GM18867 (cell line): ENCODE measurements at regions not wholly inside any gene's neighbourhood (a gene's known extent, or its start where the extent isn't known, plus 50 kb on each side); places are given as distances from the start of the nearest gene placed in this dataset.
"Not testable (repeated sequence)": the region's sequence is repeated elsewhere in the genome, so short reads cannot be mapped to it uniquely, and the experiment has no call there.

ENCODE experiments used
- ATAC-seq: cut with Tn5 transposase; IDR thresholded peaks from one replicate; pipeline ENCODE4 v1.9.1; 2021; ENCODE audit warnings: mild to moderate bottlenecking, moderate library complexity; ENCODE audit not compliant: unreplicated experiment

DNA sequence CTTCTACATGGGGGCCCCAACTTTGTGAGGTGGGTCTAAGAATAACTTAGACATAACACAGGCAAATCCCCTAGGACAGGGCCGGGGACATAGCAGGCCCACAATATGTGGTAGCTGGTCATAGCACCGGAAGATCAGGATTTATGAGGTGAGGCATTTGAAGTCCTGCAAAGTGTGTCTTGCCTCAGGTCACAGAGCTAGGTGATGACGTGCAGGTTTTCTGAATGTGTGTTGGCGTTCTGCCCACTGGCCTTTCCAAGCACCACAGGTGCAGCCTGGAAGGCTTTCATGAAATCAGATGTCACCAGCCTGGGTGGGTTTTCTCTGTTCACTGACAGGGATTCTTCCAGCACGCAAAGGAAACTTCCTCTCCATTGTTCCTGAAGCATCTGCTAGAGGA is 119.1 kb downstream of the LRATD1 start:
- no peak for ATAC-seq

DNA sequence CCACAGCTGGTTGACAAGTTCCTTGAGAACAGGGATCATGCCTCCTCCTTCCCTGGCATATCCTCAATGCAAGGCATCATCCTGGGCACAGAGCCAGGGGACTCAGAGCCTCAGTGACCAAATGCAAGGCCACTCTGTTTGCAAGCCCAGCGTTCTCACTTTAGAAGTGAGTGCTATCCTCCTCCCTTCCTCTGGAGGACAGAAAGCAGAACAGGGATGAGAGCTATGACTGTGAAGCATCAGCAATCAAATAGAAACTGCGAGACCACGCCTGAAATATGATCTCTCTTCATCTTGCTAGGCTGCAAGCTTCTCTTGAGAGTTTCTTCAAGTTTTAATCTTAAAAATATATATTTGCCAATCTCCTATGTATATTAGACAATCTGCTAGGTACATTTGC is 119.8 kb downstream of the LRATD1 start:
- no peak for ATAC-seq

DNA sequence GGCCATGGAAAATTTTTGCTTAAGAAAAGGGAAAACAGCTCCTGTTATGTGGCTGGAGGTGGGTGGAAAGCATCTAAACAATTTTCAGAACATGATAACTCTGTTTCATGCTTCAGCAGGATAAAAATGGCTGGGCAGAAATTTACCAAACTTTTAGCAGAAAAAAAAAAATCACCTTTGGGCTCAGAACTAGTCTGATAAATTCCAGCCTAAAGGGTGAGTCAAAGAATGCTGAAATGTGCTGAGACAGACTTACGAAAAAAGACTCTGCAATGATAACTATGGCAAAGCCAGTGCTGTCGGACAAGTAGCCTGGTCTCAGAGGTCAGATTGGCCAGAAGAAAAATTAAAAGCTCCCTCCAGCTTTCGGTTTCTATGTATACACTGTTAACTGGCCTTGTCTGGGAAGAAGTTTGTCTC is 123.6 kb downstream of the LRATD1 start:
- no peak for ATAC-seq

DNA sequence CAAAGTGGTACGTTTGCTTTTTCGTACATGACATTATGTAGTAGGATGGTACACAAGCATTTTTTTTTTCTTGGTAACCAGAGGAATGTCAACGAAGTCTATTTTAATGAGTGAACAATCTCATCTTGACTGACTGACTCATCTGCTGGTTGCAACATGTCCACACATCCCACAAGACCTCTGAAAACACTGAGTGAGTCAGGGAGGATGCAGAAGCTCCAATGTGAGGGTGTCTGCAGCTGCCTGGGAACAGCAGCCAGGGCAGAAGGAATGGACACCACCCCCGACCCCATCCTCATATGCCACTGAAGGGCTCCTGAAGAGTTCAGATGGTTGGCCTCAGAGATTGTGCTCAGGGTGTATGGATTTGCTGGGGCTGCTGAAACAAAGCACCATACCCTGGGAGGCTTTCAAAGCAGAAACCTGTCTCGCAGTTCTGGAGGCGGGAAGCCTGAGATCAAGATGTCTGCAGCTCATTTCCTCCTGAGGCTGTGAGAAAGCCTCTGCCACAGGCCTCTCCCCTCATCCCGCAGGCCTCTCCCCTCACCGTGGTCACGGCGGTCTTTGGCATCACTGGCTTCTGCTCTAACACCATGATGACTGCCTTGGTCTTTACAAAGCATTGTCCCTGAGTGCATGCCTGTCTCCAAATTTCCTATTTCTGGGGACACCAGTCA is 124.6 kb downstream of the LRATD1 start:
- ATAC-seq = no peak

DNA sequence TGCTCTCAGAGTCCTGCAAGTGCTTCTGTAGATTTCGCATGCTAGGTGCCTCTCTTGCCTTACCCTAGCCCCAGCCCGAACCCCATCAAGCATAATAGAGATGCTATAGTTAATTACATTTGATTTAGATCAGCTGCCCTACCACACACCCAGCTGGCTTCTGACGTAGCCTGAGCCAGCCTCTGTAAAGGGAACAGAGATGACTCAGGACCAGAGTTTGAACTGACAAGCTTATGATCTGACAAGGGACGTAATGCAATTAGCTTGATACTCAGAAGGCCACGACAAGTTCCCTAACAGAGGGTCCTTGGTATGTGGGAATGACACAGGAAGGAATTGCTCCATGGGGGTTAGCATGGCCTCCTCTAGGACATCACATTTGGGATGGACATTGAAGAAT is 126.6 kb downstream of the LRATD1 start:
- ATAC-seq = no peak

DNA sequence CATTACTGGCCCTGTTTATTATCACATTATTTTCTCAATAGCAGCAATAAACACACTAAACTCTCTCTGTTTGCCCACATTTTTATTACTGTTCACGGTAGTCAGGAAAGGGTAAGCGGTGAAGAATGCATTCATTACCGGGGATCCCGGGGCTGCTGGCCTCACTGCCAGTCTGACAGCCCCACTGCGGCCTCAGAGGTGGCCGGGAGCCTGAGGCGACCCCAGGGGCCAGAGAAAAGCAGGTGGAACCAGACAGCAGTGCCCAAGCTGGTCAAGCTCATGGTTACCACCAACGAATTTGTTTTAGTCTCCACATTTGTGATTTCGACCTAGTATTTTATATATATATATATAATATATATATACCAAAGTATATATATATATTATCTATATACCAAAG is 127.7 kb downstream of the LRATD1 start:
- ATAC-seq = no peak

DNA sequence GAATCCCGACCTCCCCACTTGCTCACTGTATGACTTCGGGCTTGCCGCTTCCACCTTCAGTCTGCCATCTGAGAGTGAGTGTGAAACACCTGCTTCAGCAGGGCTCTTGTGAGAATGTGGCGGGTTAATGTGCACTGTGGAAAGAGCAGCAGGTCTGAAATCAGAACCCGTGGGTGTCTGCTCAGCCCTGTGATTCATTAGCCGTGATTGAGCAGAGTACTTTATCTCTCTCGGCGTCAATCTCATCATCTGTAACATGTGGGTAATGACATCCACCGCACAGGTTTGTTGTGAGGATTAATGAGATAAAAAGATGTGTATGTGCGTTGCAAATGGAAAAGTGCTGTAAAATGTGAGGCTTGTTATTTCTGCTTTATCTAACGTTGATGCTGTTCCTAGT is 128.6 kb downstream of the LRATD1 start:
- no peak for ATAC-seq

DNA sequence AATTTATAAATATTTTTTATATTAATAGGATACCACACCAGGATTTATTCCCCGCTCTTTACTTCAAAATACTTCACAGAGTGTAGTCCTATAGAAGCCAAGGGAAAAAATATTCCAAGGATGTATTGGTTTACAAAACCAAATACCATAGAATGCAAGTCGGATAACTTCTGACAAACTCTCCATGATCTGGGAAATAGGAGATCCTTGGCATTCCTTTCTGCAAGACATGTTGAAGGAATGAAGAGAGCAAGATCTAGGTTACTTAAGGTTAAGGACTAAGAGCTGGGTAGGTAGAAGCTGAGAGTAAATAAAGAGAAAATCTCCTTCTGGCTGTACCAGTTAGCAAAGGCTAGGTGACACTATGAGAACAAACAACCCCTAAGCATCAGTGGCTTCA is 141.2 kb downstream of the LRATD1 start:
- ATAC-seq = no peak

DNA sequence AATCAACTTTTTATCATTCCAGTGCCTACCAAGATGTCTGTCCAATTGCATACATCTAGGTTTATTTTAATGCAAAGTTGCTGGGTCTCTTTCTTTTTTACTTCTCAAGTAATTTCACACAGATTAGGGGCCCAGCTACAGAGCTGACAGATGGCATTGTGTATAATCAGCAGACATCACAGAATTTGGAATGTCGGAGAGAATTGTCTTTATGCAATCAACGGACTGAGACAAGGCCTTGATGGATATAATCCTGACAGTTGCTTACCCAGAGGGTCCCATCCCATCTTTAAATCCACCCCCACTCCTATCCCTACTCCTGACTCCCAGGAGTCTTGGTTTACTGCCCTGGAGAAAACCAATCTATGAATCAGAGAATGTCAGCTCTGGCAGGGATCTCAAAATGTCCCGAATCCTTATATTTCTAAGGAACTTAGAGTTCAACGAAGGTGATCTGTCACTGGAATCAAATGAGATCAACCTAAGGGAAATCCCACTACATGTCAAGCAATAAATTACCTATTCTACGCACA is 142.0 kb downstream of the LRATD1 start:
- no peak for ATAC-seq

DNA sequence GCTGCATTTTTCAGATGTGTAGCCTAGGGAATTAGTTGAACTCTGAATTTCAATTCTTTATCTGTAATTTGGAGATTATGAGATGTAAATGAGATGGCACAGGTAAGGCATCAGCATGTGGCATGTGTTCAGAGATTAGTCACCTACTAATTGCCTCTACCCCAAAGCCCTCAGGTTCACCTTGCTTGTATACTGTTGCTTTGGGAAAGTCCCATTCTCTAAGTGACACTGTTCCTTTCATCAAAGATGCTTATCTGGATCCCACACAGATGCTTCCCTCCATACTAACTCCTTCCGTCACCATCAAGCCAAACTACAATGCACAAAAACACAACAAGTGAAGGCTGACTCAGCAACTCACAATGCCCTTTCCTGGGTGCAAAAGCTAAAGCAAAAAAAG is 143.7 kb downstream of the LRATD1 start:
- no peak for ATAC-seq

DNA sequence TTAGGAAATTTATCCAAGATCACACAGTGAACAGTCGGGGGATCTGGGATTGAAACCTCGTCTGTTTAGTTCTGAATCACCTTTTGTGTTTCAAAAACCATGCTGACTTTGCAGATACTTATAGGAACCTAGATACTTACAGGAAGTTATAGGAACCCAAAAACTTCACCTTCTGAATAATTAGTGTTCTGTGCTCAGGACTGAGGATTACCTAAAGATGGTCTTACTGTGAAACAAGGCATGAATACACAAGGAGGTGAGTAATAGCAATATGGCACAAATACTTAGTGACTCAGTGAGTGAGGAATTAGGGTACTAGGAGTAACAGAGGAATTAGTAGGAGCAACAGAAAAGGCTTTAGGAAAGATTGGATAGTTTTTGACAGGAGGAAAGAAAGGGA is 145.5 kb downstream of the LRATD1 start:
- ATAC-seq = no peak

DNA sequence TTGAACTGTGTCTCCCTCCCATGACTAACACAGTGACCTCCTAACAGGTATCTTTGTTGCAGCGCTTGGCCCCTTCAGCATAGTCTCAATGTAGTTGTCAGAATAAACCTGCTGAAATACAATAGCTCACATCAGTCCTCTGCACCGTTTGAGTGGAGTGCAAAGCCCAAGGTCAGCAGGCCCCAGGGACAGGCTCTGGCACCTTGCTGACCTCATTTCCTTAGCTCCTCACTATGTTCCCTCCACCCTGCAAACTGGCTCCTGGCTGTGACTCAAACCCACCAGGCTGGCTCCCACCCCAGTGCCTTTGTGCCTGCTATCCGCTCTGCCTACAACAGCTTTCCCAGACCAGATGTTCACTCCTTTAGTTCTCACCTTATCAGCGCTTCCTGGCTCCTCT is 146.7 kb downstream of the LRATD1 start:
- no peak for ATAC-seq

DNA sequence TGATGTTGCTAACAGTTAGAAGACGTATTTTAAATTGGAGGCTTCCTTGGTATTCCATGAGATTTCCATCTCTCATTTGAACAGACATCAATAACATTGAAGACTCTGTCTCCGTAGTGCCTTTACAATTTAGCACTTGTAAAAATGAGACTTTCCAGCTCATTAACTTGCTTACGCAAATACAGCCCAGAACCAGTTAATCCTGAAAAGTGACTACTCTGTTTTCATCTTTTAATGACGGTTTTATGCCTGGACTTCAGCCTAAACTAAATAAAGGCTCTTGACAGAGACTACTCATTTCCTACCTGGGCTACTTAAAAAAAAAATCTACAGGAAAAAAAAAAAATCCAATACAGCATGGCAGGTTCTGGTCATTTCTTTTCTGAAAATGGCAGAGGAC is 148.6 kb downstream of the LRATD1 start:
- ATAC-seq = no peak

DNA sequence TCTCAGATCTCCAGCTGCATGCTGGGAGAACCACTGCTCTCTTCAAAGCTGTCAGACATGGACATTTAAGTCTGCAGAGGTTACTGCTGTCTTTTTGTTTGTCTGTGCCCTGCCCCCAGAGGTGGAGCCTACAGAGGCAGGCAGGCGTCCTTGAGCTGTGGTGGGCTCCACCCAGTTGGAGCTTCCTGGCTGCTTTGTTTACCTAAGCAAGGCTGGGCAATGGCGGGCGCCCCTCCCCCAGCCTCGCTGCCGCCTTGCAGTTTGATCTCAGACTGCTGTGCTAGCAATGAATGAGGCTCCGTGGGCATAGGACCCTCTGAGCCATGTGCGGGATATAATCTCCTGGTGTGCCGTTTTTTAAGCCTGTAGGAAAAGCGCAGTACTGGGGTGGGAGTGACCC is 156.3 kb downstream of the LRATD1 start:
- ATAC-seq = not testable (repeated sequence)

DNA sequence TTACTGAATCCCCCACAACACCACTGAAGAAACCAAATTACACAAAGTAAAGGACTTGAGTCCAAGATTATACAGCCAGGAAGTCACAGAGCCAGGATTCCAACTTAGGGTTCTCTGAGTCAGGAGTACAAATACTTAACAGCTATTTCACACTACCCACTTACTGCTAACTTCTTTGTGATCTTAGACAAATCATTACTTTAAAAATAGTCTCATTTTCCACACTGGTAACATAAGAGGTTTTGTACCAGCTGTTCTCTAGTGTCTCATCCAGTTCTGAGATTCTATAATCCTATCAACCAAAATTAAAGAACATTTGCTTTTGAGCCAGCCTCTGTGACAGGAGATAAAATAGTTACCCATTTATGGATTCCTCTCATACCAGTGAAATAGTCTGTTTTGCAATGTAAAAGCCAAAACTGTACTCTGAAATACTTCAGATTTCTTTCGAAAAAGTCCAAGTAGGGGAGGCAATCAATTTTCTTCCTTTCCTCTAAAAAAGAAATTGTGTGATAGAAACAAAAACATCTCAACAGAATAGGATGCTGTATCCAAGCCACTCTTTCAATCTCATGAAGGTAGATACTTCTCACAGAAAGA is 157.6 kb downstream of the LRATD1 start:
- ATAC-seq = no peak

DNA sequence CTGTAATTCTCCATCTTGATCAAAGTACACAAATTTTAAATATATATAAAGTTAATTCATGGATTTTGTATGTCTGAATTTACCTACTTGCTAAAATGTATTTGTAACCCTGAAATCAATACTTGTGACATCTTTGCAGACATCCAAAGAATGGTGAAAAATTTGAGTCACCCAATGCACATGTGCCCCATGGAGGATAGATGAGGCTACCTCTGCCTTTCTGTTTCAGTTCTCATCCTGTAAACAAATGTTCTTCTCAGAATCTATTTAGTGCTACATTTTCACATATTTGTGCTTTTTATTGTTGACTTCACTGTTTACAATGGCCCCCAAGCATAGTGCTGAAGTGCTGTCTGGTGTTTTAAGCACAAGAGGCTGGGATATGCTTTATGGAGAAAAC is 171.5 kb downstream of the LRATD1 start:
- no peak for ATAC-seq

DNA sequence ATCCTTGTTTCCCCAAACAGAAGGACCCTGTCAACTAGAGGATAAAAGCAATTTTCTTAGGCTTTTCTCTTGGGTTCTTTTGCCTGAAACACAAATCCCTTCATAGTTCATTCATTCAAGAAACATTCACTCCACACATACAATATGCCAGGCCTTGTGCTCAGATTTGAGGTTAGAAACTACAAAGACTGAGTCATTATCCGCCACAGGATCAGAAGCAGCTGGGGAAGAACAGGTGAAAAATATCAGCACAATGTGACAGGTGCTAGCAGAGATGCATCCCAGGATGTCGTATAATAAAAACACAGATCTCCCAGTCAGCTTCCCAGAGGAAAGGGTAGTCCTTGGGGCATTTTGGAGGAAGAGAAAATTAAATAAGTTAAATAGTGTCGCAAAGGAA is 172.4 kb downstream of the LRATD1 start:
- no peak for ATAC-seq

DNA sequence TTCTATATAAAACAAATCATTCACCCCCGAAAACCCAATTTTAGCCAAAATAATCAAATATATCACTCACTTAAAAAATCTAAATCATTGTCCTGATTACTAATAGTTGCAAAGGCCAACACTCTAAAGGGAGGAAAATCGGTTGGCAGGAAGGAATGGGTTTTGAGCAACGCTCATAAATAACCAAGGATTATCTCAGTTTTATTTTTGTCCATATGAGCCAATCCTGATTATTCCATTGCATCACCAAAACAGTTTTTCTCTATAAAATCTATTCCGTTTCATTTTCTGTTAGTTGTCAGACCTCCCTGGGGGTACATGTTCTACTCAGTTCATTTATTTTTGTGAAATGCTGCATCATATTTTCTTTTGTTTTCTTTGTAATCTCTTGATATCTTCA is 174.1 kb downstream of the LRATD1 start:
- ATAC-seq = no peak

DNA sequence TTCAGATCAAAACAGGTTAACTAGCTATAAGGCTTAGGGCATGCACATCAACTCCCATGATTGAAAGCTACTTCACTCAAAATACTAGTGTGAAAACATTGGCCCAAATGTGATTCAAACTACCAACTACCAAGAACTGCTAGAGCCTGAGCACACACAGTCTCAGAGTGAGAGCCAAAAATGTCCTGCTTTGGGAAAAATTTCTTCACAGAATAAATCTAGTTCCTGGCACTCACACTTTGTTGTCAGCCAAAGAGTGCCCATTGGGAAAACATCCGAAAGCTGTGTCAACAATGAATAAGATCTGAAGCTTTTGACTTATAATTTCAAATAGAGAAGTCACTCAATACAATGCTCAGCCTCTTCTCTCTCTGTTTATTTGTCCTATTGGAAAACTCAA is 182.7 kb downstream of the LRATD1 start:
- no peak for ATAC-seq

DNA sequence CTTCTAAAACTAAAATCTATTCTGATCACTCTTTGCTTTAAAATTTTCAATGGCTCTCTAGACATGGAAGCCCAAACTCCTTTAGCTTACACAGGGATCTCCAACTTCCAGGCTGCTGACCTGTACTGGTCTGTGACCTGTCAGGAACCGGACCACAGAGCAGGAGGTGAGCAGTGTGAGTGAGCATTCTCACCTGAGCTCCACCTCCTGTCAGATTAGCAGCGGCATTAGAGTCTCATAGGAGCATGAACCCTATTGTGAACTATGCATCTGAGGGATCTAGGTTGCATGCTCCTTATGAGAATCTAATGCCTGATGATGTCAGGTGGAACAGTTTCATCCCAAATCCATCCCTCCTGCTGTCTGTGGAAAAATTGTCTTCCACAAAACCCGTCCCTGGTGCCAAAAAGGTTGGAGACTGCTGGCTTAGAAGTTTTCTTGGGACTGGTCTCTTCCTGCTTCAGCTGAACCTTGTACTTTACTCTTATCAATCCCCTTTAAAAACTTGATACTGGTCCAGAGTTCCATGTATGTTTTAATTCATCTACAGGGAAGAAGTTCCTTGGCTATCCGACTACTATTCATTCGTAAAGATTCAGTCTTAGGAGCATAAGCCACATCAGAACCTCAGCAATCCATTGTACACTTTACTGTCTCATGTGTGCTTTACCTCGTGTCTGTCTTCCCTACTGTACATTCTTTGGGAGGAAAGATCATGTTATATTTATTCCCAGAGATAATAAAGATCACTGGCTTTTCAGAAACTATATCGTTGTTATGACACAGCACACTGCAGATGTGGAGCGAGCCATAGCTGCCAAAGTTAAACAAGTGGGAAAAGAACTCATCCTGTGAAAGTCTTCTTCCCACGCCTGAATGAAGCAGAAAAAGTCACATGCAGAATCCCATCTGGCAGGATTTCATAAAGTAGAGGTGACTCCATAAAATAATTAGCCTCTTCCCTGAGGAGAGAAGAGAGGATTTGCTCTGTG is 183.8 kb downstream of the LRATD1 start:
- ATAC-seq = no peak

DNA sequence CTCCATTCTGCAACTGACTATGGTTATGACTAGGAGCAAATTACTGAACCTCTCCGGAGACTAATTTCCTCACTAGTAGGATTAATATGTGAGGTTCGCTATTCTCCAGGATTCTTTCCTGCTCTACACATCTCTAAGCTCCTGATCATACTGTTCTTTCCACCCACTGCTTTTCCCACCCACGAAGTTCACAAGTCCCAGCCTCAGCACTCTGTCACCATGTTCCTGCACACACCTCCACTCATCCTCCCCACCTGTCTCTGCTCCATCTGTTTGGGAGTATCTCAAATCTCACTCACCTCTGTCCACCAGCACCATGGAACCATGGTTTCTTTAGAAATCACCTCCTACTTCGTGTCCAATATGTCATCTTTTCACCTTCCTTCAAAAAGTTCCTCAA is 185.3 kb downstream of the LRATD1 start:
- no peak for ATAC-seq

DNA sequence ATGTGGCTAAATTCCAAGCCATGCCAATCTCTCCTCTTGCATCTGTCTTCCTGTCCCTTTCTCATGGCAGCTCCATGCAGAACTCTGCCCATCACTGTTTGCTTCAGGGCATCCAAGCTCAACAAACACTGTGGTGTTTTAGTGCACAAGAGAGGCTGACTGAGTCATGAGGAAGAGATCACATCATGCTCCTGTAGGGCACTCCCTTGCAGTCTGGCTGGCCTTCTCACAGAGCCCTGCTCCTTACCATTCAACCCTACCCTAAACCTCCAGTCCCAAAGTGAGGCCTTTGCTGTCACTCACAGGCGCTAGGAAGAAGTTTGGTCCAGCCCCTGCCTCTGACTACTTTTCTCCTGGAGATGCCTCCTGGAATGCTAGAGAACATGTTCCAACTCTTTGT is 194.0 kb downstream of the LRATD1 start:
- ATAC-seq = no peak
